ENCODE measurements at regions not wholly inside any gene's neighbourhood (a gene's known extent, or its start where the extent isn't known, plus 50 kb on each side); places are given as distances from the start of the nearest gene placed in this dataset.

DNA sequence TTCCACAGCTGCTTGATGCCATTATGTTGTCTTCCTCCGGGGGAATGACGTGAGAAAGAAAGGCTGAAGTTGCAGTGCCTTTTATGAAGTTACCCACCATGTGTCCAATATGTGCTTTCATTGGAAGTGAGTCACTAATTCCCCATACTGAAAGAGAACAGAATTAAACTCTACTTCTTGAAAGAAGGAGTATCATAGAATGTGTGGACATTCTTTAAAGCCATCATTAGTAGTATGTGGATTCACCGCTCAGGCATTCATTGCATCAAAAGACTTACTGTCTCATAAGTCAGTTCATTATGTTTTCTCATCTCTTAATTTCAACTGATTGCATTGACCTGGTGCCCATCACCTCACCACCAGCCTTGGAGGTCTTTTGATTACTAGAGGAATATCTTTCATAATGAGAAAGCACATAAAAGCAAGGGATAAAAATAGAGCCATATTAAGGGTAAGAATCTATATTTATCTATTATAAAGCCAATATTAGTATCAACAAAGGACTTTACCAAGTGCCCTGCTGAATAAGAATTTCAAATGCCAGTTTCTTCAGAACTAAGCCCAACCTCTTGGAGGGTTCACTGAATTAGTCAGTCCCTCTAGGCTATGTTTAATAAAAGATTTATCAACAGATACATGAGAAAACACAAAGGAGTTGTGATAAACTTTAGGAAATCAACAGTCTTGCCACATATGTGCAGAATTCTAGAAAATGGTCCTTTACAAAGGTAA is 516.1 kb downstream of the NTRK2 start (continued):
- no peak for TF ChIP-seq ZNF707 (CRISPR knock-in tag; conservative IDR thresholded peaks at IDR 0.05)
- no peak for TF ChIP-seq E2F3 (CRISPR knock-in tag; IDR thresholded peaks at IDR 0.05)

DNA sequence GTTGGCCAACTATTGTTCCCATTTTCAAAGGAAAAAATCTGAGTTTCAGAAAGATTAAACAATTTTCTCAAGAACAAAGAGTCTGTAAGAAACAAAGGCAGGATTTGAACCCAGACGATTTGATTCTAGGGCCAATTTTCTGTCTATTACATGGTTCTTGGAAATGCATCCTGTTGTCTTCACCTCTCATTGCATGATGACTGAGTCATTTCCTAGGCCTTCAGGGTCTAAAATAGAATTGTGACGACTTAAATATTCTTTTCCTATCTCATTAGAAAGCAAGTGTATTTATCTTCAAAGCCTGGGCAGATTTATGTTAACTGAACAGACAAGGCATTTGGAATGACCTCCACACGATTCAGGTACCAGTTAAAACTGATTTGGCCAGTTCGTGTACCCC is 512.9 kb downstream of the NTRK2 start:
- H4K20me1 ChIP-seq (replicated peaks; ENCODE audit: control insufficient read depth, insufficient read depth, low read length) = no peaks in the 10 kb centered on the region
- H3K4me1 ChIP-seq (replicated peaks in 1 of 2; ENCODE audit: control insufficient read depth in 2 of 2, insufficient read depth in 2 of 2, low read length in 2 of 2) = no peaks in the 10 kb centered on the region
- no peak for FAIRE-seq
- BruUV-seq (replicated peaks) = no TSS peak
- no peak overlapping the region for H3K4me2 ChIP-seq (ENCODE audit: insufficient read depth, low read length)
- no peak overlapping the region for H3K4me3 ChIP-seq
- CTCF ChIA-PET (ENCODE audit: low intra/inter-chr PET ratio) = no interaction called here
- in situ Hi-C loops (cut with MboI) = no loop called here
- H3K9me1 ChIP-seq (ENCODE audit: control insufficient read depth, insufficient read depth, low read length) = no peaks in the 10 kb centered on the region
- no peak overlapping the region for H2AFZ ChIP-seq (ENCODE audit: low read depth, low read length)
- DNase-seq (ENCODE audit: extremely low read depth in 1 of 4, low spot score in 3 of 4) = no peak
- POLR2A ChIA-PET = no interaction called here
- no peak overlapping the region for H3K9ac ChIP-seq (ENCODE audit: insufficient read depth in 1 of 2, low read depth in 2 of 2, low read length in 2 of 2)
- H3K27ac ChIP-seq (ENCODE audit: extremely low read depth, low read depth, low read length) = no peak overlapping the region
- intact Hi-C loops (cut with micrococcal nuclease) = no loop called here
- WGBS (ENCODE audit: insufficient coverage, low coverage, missing lambda C conversion rate) = 0% methylated on average over 4 of the region's 4 CpGs
- TF ChIP-seq, protein P1, sequence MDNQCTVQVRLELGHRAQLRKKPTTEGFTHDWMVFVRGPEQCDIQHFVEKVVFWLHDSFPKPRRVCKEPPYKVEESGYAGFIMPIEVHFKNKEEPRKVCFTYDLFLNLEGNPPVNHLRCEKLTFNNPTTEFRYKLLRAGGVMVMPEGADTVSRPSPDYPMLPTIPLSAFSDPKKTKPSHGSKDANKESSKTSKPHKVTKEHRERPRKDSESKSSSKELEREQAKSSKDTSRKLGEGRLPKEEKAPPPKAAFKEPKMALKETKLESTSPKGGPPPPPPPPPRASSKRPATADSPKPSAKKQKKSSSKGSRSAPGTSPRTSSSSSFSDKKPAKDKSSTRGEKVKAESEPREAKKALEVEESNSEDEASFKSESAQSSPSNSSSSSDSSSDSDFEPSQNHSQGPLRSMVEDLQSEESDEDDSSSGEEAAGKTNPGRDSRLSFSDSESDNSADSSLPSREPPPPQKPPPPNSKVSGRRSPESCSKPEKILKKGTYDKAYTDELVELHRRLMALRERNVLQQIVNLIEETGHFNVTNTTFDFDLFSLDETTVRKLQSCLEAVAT (IDR thresholded peaks at IDR 0.05) = no peak
- TF ChIP-seq NELFE (IDR thresholded peaks at IDR 0.05; ENCODE audit: insufficient read depth, insufficient read length) (no peak), MCM5 (IDR thresholded peaks at IDR 0.05; ENCODE audit: low read depth) (no peak), FOSL1 (tag; conservative IDR thresholded peaks at IDR 0.05) (no peak), PHB2 (IDR thresholded peaks at IDR 0.05; ENCODE audit: low read depth) (no peak), RAD21 (CRISPR knock-in tag; conservative IDR thresholded peaks at IDR 0.05 in 1 of 2, IDR thresholded peaks at IDR 0.05 in 1 of 2) (no peak), POLR2B (IDR thresholded peaks at IDR 0.05; ENCODE audit: low read depth, partially characterized antibody) (no peak), NUFIP1 (IDR thresholded peaks at IDR 0.05; ENCODE audit: partially characterized antibody) (no peak), ZNF134 (CRISPR knock-in tag; conservative IDR thresholded peaks at IDR 0.05) (no peak), ZNF140 (CRISPR knock-in tag; IDR thresholded peaks at IDR 0.05) (no peak), MAFG (tag; conservative IDR thresholded peaks at IDR 0.05) (no peak), ETS2 (tag; IDR thresholded peaks at IDR 0.05; ENCODE audit: borderline replicate concordance, poor library complexity, severe bottlenecking) (no peak)
- TF ChIP-seq, protein P2, sequence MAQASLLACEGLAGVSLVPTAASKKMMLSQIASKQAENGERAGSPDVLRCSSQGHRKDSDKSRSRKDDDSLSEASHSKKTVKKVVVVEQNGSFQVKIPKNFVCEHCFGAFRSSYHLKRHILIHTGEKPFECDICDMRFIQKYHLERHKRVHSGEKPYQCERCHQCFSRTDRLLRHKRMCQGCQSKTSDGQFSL (CRISPR knock-in tag; IDR thresholded peaks at IDR 0.05) = no peak
- TF ChIP-seq, protein P2 (tag; IDR thresholded peaks at IDR 0.05) = no peak
- TF ChIP-seq, protein P3, sequence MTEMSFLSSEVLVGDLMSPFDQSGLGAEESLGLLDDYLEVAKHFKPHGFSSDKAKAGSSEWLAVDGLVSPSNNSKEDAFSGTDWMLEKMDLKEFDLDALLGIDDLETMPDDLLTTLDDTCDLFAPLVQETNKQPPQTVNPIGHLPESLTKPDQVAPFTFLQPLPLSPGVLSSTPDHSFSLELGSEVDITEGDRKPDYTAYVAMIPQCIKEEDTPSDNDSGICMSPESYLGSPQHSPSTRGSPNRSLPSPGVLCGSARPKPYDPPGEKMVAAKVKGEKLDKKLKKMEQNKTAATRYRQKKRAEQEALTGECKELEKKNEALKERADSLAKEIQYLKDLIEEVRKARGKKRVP (CRISPR knock-in tag; IDR thresholded peaks at IDR 0.05) = no peak
- ATAC-seq = no peak
- H3K79me2 ChIP-seq (ENCODE audit: control insufficient read depth, insufficient read depth, low read length) = no peaks in the 10 kb centered on the region
- no peaks in the 10 kb centered on the region for H3K9me3 ChIP-seq (replicated peaks; ENCODE audit: control insufficient read depth, insufficient read depth, low read depth, low read length)
- H3K36me3 ChIP-seq (ENCODE audit: control insufficient read depth, insufficient read depth, low read length) = no peaks in the 10 kb centered on the region
- no peaks in the 10 kb centered on the region for H3K27me3 ChIP-seq (ENCODE audit: control insufficient read depth in 2 of 2, insufficient read depth in 2 of 2, low read length in 2 of 2)
